ENCODE measurements at regions not wholly inside any gene's neighbourhood (a gene's known extent, or its start where the extent isn't known, plus 50 kb on each side); places are given as distances from the start of the nearest gene placed in this dataset.
"Not testable (repeated sequence)": the region's sequence is repeated elsewhere in the genome, so short reads cannot be mapped to it uniquely, and the experiment has no call there.

GRCh38 chr10:63042256-63042655 lies 90.9 kb upstream of the NRBF2 start:
- Histone ChIP-seq H3K36me3 (ENCODE audit: insufficient read depth, low read depth, low read length) (no peaks in the 10 kb centered on the region), H3K27me3 (ENCODE audit: insufficient read depth, low read length) (no peaks in the 10 kb centered on the region), H3K27ac (ENCODE audit: low read length) (no peak overlapping the region), H3K4me3 (ENCODE audit: low read length) (no peak overlapping the region), H3K4me1 (ENCODE audit: insufficient read depth, low read length) (no peaks in the 10 kb centered on the region), H3K9me3 (ENCODE audit: insufficient read depth, low read depth, low read length) (peaks cover 6% of the 10 kb centered on the region; the same call in 1 of the 2 replicates), H3K9ac (ENCODE audit: low read depth, low read length) (no peak overlapping the region)

DNA sequence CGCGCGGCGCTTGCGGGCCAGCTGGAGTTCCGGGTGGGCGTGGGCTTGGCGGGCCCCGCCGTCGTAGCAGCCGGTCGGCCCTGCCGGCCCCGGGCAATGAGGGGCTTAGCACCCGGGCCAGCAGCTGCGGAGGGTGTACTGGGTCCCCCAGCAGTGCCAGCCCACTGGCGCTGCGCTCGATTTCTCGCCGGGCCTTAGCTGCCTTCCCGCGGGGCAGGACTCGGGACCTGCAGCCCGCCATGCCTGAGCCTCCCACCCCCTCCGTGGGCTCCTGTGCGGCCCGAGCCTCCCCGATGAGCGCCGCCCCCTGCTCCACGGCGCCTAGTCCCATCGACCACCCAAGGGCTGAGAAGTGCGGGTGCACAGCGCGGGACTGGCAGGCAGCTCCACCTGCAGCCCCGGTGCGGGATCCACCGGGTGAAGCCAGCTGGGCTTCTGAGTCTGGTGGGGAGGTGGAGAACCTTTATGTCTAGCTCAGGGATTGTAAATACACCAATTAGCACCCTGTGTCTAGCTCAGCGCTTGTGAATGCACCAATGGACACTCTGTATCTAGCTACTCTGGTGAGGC lies 99.4 kb upstream of the NRBF2 start:
- not testable (repeated sequence) for H3K4me1 ChIP-seq (ENCODE audit: insufficient read depth, low read length); H3K9me3 ChIP-seq (ENCODE audit: insufficient read depth, low read depth, low read length); H3K27me3 ChIP-seq (ENCODE audit: insufficient read depth, low read length); H3K9ac ChIP-seq (ENCODE audit: low read depth, low read length); H3K36me3 ChIP-seq (ENCODE audit: insufficient read depth, low read depth, low read length); H3K4me3 ChIP-seq (ENCODE audit: low read length); H3K27ac ChIP-seq (ENCODE audit: low read length)

DNA sequence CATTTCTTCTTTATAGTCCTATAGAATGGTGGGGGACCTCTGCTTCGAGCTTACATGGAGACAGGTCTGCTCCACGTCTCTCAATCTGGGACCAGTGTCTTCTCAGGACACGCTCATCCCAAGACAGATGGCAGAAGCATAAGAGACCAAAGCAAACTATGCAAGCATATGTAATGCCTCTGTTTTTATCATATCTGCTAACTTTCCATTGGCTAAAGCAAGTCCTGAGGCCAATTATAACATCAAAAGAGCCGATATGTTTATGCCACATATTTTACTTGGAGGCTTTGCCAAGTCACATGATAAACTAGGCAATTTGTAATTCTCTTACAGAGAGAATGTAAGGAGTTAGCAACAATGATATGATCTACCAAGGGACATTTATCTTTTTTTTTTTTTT lies 102.6 kb upstream of the NRBF2 start:
- Histone ChIP-seq H3K9ac (ENCODE audit: low read depth, low read length) (no peak overlapping the region), H3K36me3 (ENCODE audit: insufficient read depth, low read depth, low read length) (no peaks in the 10 kb centered on the region), H3K27me3 (ENCODE audit: insufficient read depth, low read length) (no peaks in the 10 kb centered on the region), H3K9me3 (ENCODE audit: insufficient read depth, low read depth, low read length) (peaks cover 4% of the 10 kb centered on the region; the same call in 1 of the 2 replicates), H3K27ac (ENCODE audit: low read length) (no peak overlapping the region), H3K4me3 (ENCODE audit: low read length) (no peak overlapping the region), H3K4me1 (ENCODE audit: insufficient read depth, low read length) (no peaks in the 10 kb centered on the region)

- no peak overlapping the region for H3K9ac ChIP-seq (ENCODE audit: low read depth, low read length)
- H3K4me1 ChIP-seq (ENCODE audit: insufficient read depth, low read length): no peaks in the 10 kb centered on the region
- H3K27ac ChIP-seq (ENCODE audit: low read length): no peak overlapping the region
- no peaks in the 10 kb centered on the region for H3K36me3 ChIP-seq (ENCODE audit: insufficient read depth, low read depth, low read length)
- no peak overlapping the region for H3K4me3 ChIP-seq (ENCODE audit: low read length)
- no peaks in the 10 kb centered on the region for H3K27me3 ChIP-seq (ENCODE audit: insufficient read depth, low read length)
- H3K9me3 ChIP-seq (ENCODE audit: insufficient read depth, low read depth, low read length): no peaks in the 10 kb centered on the region
These were observed 105.6 kb upstream of the NRBF2 start for GRCh38 chr10:63027531-63027930.

DNA sequence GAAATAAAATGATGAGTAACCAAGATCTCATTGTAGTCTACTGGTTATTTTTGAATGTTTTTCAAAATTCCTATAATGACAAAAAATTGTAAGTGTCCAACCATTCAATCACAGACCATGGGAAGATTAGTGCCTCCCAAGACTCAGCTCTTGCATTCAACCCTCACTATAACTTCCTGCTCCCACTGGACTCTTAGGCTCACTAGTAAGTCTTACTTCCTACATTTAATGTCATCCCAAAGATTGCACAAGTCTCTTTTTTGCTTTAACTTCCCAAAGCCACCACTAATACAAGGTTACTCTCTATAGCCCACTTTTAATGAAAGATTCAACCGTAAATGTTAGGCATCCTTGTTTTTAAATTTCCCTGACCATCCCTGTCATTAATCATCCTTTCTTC lies 111.9 kb upstream of the NRBF2 start:
- Histone ChIP-seq H3K36me3 (ENCODE audit: insufficient read depth, low read depth, low read length) (no peaks in the 10 kb centered on the region), H3K27ac (ENCODE audit: low read length) (no peak overlapping the region), H3K9ac (ENCODE audit: low read depth, low read length) (no peak overlapping the region), H3K4me1 (ENCODE audit: insufficient read depth, low read length) (no peaks in the 10 kb centered on the region), H3K4me3 (ENCODE audit: low read length) (no peak overlapping the region), H3K9me3 (ENCODE audit: insufficient read depth, low read depth, low read length) (no peaks in the 10 kb centered on the region), H3K27me3 (ENCODE audit: insufficient read depth, low read length) (no peaks in the 10 kb centered on the region)

DNA sequence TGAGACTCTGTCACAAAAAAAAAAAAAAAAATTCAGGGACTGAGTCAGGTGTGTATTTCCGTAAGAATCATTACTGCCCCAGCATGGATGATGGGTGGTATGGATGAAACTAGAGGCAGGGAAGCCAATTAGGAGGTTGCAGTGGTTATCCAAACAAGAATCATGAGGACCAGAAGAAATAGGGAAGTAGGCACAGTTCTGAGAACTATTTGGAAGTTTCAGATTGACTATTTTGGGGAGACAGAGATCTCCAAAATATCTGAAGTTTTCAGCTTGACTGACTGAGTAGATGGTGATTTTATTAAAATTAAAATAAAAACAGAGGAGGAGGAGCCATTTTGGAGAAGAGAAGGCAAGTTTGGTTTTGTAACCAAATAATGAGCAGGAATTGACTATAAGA lies 119.4 kb upstream of the NRBF2 start:
- Histone ChIP-seq H3K9me3 (ENCODE audit: insufficient read depth, low read depth, low read length) (no peaks in the 10 kb centered on the region), H3K4me3 (ENCODE audit: low read length) (no peak overlapping the region), H3K36me3 (ENCODE audit: insufficient read depth, low read depth, low read length) (no peaks in the 10 kb centered on the region), H3K9ac (ENCODE audit: low read depth, low read length) (no peak overlapping the region), H3K27ac (ENCODE audit: low read length) (no peak overlapping the region), H3K27me3 (ENCODE audit: insufficient read depth, low read length) (no peaks in the 10 kb centered on the region), H3K4me1 (ENCODE audit: insufficient read depth, low read length) (no peaks in the 10 kb centered on the region)

GRCh38 chr10:63012623-63013022 lies 120.5 kb upstream of the NRBF2 start:
- Histone ChIP-seq H3K9ac (ENCODE audit: low read depth, low read length) (no peak overlapping the region), H3K27me3 (ENCODE audit: insufficient read depth, low read length) (no peaks in the 10 kb centered on the region)

GRCh38 chr10:63010203-63010602 lies 122.9 kb upstream of the NRBF2 start:
- no peaks in the 10 kb centered on the region for H3K36me3 ChIP-seq (ENCODE audit: insufficient read depth, low read depth, low read length)
- H3K9me3 ChIP-seq (ENCODE audit: insufficient read depth, low read depth, low read length): no peaks in the 10 kb centered on the region
- H3K4me3 ChIP-seq (ENCODE audit: low read length): no peak overlapping the region
- no peak overlapping the region for H3K27ac ChIP-seq (ENCODE audit: low read length)
- H3K27me3 ChIP-seq (ENCODE audit: insufficient read depth, low read length): no peaks in the 10 kb centered on the region
- peaks cover 2% of the 10 kb centered on the region; the same call in 1 of the 2 replicates for H3K4me1 ChIP-seq (ENCODE audit: insufficient read depth, low read length)
- H3K9ac ChIP-seq (ENCODE audit: low read depth, low read length): no peak overlapping the region

More at GRCh38 chr10:63012623-63013022, 120.5 kb upstream of the NRBF2 start:
- Histone ChIP-seq H3K27ac (ENCODE audit: low read length) (no peak overlapping the region), H3K36me3 (ENCODE audit: insufficient read depth, low read depth, low read length) (no peaks in the 10 kb centered on the region), H3K4me3 (ENCODE audit: low read length) (no peak overlapping the region), H3K4me1 (ENCODE audit: insufficient read depth, low read length) (no peaks in the 10 kb centered on the region), H3K9me3 (ENCODE audit: insufficient read depth, low read depth, low read length) (no peaks in the 10 kb centered on the region)

- Histone ChIP-seq H3K9me3 (ENCODE audit: insufficient read depth, low read depth, low read length) (no peaks in the 10 kb centered on the region), H3K4me3 (ENCODE audit: low read length) (no peak overlapping the region), H3K9ac (ENCODE audit: low read depth, low read length) (no peak overlapping the region), H3K27ac (ENCODE audit: low read length) (no peak overlapping the region), H3K36me3 (ENCODE audit: insufficient read depth, low read depth, low read length) (no peaks in the 10 kb centered on the region), H3K4me1 (ENCODE audit: insufficient read depth, low read length) (peaks cover 2% of the 10 kb centered on the region; the same call in 1 of the 2 replicates), H3K27me3 (ENCODE audit: insufficient read depth, low read length) (no peaks in the 10 kb centered on the region)
These were observed 124.6 kb upstream of the NRBF2 start for GRCh38 chr10:63008491-63008890.

GRCh38 chr10:63007112-63007511 lies 126.0 kb upstream of the NRBF2 start:
- H3K36me3 ChIP-seq (ENCODE audit: insufficient read depth, low read depth, low read length): no peaks in the 10 kb centered on the region
- peaks cover 2% of the 10 kb centered on the region; the same call in 1 of the 2 replicates for H3K4me1 ChIP-seq (ENCODE audit: insufficient read depth, low read length)
- no peaks in the 10 kb centered on the region for H3K27me3 ChIP-seq (ENCODE audit: insufficient read depth, low read length)
- H3K9ac ChIP-seq (ENCODE audit: low read depth, low read length): no peak overlapping the region
- no peaks in the 10 kb centered on the region for H3K9me3 ChIP-seq (ENCODE audit: insufficient read depth, low read depth, low read length)
- no peak overlapping the region for H3K4me3 ChIP-seq (ENCODE audit: low read length)
- H3K27ac ChIP-seq (ENCODE audit: low read length): no peak overlapping the region

DNA sequence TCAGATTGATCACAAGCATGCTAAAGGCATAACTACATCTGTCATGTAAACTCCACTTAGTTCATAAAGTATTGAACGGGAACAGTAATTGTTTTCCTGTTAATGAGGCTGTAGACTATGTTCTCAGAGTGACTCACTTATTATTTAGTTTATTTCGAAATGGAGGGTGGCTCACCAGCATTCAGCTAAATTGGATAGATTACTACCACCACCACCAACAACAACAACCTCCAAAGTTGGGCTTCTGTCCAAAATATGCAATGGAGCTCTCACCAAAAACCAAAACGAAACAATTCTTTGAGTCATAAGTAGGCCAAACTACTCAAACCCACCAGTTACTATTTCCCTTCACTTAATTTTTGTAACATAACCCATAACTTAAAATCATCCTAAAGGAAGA lies 127.9 kb upstream of the NRBF2 start:
- Histone ChIP-seq H3K4me1 (ENCODE audit: insufficient read depth, low read length) (peaks cover 2% of the 10 kb centered on the region; the same call in 1 of the 2 replicates), H3K9ac (ENCODE audit: low read depth, low read length) (no peak overlapping the region), H3K9me3 (ENCODE audit: insufficient read depth, low read depth, low read length) (no peaks in the 10 kb centered on the region), H3K36me3 (ENCODE audit: insufficient read depth, low read depth, low read length) (no peaks in the 10 kb centered on the region), H3K27ac (ENCODE audit: low read length) (no peak overlapping the region), H3K27me3 (ENCODE audit: insufficient read depth, low read length) (no peaks in the 10 kb centered on the region), H3K4me3 (ENCODE audit: low read length) (no peak overlapping the region)

- Histone ChIP-seq H3K27me3 (ENCODE audit: insufficient read depth, low read length) (no peaks in the 10 kb centered on the region), H3K4me1 (ENCODE audit: insufficient read depth, low read length) (peaks cover 2% of the 10 kb centered on the region; the same call in 1 of the 2 replicates), H3K9me3 (ENCODE audit: insufficient read depth, low read depth, low read length) (no peaks in the 10 kb centered on the region), H3K36me3 (ENCODE audit: insufficient read depth, low read depth, low read length) (no peaks in the 10 kb centered on the region), H3K9ac (ENCODE audit: low read depth, low read length) (no peak overlapping the region), H3K27ac (ENCODE audit: low read length) (no peak overlapping the region), H3K4me3 (ENCODE audit: low read length) (no peak overlapping the region)
These were observed 129.2 kb upstream of the NRBF2 start for GRCh38 chr10:63003816-63004453.

Measured in iPS-20b (cell line).